ENCODE measurements at regions not wholly inside any gene's neighbourhood (a gene's known extent, or its start where the extent isn't known, plus 50 kb on each side); places are given as distances from the start of the nearest gene placed in this dataset.
A peak's percentile ranks its signal among the peaks of the same experiment; 100 is the strongest.

GRCh38 chr7:36011588-36011965, 141.5 kb upstream of the EEPD1 start:
- DNase-seq = no peak

- no peak for DNase-seq
Observed at GRCh38 chr7:36013246-36014014, 139.6 kb upstream of the EEPD1 start.

- no peak for DNase-seq
Observed at GRCh38 chr7:36014961-36015360, 138.1 kb upstream of the EEPD1 start.

GRCh38 chr7:36015733-36016132, 137.3 kb upstream of the EEPD1 start:
- DNase-seq = no peak

DNA sequence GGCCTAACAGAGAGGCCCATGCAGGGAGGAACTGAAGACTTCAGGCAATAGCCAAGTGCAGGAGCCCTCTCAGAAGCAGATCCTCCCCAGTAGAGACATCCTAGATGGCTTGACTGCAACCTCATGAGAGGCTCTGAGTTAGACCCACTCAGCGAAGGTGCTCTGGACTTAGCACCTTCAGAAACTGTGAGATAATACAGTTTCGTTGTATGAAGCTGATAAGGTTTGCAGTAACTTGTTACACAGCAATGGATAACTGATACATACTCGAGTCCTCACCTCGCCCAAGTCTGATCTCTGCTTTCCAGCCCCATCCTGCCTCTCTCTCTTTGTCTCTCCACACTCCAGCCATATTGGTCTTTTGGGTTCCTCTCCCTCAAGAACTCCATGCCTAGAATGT, 136.4 kb upstream of the EEPD1 start:
- DNase-seq = no peak

DNA sequence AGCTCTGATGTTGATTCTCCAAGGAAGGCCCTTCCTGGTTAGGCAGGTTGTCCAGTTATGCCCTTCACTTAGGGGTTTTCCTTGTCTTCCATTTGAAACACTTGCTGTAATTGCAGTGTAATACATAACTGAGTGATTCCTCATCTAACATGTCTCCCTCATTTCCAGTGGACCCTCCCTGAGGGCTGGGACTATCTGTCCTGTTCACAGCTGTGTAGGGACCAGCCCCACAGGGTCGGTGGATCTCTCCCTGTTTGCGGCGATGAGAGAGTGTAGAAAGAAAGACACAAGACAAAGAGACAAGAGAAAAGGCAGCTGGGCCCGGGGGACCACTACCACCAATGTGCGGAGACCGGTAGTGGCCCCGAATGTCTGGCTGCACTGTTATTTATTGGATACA, 135.9 kb upstream of the EEPD1 start:
- DNase-seq = no peak

DNA sequence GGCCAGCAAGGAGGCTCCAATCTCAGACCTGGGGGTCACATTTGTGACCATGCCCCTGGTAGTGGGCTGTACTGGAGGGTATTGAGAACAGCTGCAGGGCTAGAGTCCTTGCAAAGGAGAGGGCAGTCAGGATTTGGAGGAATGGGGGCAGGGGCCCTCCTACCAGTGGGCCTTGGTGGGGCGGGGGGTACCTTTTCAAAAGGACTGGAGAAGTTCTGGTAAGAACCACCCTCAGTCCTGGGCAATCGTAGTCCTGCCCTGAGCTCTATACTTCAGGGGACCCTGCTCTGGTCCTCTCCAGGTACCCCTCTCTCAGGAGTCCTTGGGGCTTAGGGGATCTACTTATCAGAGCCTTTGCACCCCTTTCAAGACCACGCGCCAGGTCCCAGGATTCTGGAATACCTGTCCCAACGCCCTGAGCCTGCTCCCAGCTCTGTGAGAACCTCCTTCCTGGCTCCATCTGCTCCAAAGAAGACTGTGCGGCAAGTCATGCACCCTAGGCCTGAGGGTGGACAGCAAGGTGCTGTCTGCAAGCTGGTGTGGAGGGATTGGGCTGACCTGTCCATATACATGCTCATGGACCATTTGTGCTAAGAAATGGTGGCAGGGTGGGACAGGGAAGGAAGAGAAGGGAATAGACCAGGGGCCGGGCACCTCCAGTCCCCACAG, 134.1 kb upstream of the EEPD1 start:
- no peak for DNase-seq

DNA sequence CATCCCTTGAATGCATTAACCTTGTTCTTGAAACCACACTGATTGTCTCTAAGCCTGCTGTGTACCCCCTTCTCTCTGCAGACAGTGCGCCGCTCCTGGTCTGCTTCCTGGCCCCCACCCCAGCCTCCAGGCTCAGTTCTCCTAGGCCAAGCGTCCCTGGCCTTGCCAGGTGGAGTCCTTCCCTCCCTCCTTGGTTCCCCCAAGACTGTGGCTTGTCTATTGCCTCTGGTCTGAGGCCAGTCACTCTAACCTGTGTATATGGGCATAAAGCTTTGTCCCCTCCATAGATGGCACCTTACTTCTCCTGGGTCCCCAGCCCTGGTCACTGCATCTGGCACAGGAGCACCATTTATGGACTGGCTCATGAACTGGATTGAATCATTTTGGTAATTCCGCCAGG, 133.5 kb upstream of the EEPD1 start:
- no peak for DNase-seq

- no peak for DNase-seq
Observed at GRCh38 chr7:36019980-36020379, 133.1 kb upstream of the EEPD1 start.

GRCh38 chr7:36021367-36021766, 131.7 kb upstream of the EEPD1 start:
- peak in 1 of 2 donors; percentile 11 for DNase-seq

DNA sequence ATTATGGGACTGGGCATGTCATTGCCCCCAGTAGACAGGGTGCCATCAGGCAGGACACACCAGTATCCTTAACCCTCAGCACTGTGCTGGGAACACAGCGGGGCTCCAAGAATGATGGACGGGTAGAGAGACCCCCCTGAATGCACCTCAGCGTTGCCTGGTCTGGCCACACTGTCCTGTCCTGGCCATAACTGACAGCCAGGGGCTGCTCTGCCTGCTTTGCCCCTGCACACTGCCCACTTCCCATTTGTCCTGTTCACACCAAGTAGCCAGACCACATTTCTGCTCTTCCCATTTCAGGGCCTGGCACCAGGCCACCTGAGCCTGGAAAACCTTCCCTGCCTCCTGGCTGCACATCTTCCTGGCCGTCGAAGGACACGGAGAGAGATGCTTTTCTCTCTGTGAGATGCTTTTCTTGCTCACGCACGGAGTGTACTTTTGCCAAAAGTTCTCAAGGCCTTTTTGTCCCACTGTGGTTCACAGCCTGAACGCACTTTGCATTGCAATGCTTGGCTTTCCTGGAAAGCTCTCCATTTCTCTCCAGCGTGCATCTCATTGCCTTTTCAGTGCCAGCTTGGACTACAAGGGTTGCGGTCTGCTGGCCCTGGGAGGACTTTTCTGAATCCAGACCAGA, 131.0 kb upstream of the EEPD1 start:
- DNase-seq = no peak

GRCh38 chr7:36023033-36023560, 130.0 kb upstream of the EEPD1 start:
- DNase-seq = no peak

DNA sequence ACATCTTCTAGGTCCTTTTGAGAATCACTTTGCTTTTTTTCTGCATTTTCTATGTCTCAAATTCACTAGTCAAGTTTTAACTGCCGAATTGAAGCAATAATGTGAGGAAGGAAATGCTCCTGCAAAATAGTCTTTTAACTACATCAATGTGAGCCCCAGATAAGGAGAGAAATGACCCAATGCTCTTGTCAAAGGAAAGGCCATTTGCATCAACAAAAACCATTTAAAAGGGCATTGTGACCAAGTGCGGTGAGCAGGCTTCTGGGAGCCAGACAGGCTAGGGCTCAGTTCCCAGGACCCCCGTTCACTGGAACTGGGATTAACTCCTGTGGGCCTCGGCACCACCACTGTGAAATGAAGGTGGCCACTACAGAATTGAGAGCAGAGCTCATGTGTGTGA, 127.9 kb upstream of the EEPD1 start:
- no peak for DNase-seq

GRCh38 chr7:36029311-36029710, 123.7 kb upstream of the EEPD1 start:
- no peak for DNase-seq

DNA sequence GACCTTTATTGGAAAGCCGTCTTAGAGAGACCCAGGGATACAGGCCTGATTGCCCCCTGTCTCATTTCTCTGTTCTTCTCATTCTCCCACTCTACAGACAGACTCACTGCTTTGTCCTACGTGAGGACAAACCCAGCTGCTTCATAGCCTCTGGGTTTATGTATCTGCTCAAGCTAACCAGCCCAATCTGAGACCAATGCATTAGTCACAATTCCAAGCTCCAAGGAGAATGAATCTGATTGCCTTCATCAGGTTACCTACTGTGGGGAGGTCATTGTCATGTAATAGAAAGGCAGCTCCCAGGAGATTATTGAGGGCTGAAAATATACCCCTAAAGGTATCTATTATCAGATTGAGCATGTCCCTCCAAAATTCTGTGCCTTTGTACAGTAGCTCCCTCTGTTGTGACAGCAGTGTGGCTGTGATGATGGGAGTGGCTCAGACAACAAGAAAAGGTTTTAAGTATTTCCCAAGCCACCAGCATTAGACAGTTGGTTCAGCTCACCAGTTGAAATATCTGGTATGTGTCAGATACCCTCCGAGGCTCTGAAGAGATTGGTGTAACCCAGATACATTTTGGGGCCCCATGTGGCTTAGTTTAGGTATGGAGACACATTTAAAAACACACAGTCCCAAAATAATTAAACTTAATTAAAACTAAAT, 123.1 kb upstream of the EEPD1 start:
- no peak for DNase-seq

GRCh38 chr7:36032361-36032818, 120.7 kb upstream of the EEPD1 start:
- DNase-seq = no peak

- no peak for DNase-seq
Observed at GRCh38 chr7:36034020-36034419, 119.0 kb upstream of the EEPD1 start.

- DNase-seq = no peak
Observed at GRCh38 chr7:36035186-36035585, 117.9 kb upstream of the EEPD1 start.

DNA sequence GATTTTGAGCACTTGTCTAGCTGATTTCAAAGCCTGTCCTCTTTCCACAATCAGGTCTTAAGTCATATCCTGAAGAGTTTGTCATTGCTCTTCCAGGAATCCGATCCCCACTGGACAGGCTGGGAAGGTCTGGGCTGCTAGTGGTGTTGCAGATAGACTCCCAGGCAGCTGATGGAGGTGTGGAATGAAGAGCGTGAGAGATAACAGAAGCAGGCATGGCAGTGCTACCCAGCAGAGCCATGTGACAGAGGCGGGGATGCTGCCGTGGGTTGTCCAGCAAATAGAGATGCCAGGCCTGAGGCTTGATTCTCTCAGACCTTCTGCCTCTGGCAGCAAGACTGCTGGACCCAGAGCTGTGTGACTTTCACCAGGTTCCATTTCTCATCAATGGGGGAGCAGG, 116.5 kb upstream of the EEPD1 start:
- DNase-seq = no peak

GRCh38 chr7:36037121-36037662, 115.9 kb upstream of the EEPD1 start:
- peak in 1 of 2 donors; percentile 23 for DNase-seq

DNA sequence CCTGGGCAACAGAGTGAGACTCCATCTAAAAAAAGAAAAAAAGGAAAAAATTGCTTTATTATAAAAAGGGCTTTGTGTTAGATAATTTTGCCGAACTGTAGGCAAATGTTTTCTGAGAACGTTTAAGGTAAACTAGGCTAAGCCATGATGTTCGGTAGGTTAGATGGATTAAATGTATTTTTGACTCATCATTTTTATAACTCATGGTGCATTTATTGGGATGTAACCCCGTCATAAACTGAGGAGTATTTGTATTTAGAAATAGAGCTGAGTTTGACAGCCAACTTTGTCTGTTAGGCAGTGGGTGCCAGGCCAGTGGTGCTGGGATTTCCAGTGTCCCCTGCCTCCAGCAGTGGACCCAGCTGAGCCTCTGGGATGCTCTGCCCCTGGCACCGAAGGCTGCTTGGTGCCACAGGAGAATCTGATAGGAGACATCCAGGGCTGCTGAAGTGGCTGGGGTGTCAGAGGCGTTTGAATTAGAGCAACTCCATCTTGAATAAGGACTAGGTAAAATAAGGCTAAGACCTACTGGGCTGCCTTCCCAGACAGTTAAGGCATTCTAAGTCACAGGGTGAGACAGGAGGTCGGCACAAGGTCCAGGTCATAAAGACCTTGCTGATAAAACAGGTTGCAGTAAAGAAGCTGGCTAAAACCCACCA, 114.9 kb upstream of the EEPD1 start:
- DNase-seq = no peak

GRCh38 chr7:36039243-36039642, 113.8 kb upstream of the EEPD1 start:
- DNase-seq = no peak
